Dedifferentiated amniotic fluid mesenchymal stem cell (primary cell): ENCODE measurements at regions not wholly inside any gene's neighbourhood (a gene's known extent, or its start where the extent isn't known, plus 50 kb on each side); places are given as distances from the start of the nearest gene placed in this dataset.
"Not testable (repeated sequence)": the region's sequence is repeated elsewhere in the genome, so short reads cannot be mapped to it uniquely, and the experiment has no call there.

Experiments used
- DNase-seq: peaks from one replicate; pipeline ENCODE4 v3.0.0-alpha.2; 2016; ENCODE audit errors: extremely low spot score

DNA sequence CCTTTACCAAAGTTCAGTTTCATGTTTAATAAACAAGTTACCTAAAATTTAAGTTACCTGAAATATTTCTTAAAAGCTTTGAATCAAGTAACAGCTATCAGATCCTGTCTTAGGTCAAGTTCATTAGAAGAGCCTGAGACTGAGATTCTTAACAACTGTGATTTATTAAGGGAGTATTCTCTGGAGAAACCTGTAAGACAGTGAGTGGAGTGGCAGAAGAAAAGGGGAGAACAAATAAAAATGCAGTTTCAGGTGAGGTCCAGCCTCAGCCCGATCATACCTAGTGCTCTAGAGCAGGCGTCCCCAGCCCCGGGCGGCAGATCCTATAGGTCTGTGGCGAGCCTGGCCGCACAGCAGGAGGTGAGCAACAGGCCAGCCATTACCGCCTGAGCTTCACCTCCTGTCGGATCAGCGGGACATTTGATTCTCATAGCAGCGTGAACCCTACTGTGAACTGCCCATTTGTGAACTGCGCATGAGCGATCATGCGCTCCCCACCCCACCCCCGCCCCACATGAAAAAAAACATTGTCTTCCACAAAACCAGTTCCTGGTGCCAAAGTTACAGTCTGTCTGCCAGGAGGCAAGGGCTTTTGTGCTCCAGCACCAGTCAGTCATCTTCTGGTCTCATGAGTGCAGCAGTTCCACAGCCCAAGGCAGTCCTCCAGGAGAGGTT lies 59.2 kb upstream of the ADGRB3 start:
- DNase-seq, result no peak

DNA sequence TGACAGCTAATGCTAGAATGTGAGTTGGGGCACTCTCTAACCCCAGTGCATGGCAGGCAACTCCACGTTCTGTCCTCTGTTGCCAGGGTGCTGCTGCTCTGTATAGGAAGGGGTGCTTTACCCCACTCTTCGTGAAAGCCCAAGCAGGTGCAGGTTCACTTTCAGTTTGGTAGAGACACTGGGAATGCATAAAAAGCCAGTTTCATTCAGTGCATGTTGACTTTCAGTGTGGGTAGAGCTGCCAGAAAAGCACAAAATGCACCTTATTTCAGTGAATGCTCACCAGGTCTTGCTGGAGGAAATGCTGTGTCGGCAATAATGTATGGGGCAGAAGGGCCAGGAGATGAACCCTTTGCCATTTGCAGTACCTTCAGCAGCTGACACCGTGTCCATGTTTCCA lies 62.1 kb upstream of the ADGRB3 start:
- DNase-seq, result no peak

DNA sequence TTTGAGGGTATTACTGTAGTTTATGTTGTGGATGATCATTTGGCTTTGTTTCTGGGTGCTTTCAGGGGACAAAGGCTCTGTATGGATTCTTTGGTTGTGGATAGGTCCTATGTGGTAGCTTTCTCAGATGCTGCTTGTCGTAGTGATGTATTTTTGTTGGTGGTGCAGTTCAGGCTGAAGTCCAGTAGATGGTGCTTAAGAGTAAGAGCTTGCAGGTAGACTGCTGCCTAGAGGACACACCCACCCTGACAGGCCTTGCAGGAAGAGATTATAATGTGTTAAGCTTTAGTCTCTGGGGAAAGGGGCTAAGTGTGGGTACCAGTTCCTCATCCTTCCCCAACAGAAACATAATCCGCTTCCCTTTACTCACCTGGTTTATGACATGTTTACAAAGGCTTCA lies 62.6 kb upstream of the ADGRB3 start:
- no peak for DNase-seq

DNA sequence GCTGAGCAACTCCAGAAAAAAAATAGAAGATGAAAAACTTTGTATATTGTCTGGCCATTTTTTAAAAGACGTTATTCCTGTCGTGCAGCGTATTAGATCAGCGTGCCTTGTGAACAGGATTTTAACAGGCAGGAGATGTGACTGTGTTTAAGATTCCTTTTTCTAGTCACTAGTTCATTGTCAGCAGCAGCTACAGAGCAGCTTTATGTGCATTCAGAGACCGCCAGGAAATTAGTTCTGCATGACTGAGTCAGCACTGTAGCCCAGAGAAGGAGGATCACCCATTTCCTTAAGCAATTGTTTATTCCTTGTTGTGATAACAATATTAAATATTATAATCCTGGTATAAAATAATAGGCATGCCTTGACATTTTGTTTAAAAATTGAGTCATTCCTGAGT lies 75.4 kb upstream of the ADGRB3 start:
- DNase-seq, result no peak

DNA sequence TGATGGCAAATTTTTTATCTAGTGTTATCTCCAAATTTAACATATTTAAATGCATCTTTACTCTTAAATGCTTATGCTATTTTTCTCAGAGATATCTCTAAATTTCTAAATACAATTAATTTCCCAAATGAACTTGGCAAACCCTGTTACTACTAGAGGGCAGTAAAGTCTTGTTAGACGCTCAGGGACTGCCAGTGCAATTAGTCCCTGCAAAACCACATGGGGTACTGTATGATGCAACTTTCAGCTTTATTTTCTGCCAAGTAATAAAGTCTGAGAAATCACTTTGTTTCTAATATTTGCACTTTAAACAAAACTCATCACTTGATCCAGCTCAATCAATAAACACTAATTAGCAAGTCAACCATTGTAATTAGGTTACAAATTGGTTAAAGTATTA lies 76.0 kb upstream of the ADGRB3 start:
- DNase-seq, result no peak

DNA sequence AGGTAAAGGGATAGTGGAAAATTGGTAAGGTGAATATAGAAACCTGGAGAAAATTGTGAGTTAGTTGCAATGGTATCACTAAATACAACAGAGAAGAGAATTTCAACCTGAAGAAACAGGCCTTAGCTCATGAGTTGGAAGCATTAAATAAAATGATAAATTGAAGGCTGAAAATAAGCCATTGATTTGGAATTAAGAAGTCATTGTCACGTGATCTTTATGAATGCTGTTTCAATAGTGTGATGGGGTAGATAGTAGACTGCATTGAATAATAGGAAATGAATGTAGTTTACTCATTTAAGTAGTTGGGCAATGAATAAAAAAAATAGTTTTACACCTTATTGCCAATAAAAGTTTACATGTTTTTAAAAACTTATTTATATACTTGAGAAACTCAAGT lies 88.5 kb upstream of the ADGRB3 start:
- no peak for DNase-seq

DNA sequence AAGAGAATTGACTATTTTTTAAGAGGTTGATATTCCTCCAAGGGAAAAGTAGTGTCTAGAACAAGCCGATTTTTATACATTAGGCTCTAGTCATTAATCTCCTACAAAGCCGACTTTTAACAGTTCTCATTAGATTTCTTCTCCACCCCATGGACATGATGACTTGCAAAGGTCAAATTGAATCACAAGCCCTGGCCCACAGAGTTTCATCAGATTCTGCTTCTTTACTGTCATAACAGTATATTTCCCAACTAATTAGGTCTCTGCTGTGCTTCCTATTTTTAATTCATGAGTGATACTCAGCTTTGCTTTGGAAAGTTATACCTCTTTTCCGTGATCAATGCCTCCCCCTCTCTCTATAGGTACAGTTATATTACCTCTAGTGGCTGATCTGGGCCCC lies 90.6 kb upstream of the ADGRB3 start:
- no peak for DNase-seq

DNA sequence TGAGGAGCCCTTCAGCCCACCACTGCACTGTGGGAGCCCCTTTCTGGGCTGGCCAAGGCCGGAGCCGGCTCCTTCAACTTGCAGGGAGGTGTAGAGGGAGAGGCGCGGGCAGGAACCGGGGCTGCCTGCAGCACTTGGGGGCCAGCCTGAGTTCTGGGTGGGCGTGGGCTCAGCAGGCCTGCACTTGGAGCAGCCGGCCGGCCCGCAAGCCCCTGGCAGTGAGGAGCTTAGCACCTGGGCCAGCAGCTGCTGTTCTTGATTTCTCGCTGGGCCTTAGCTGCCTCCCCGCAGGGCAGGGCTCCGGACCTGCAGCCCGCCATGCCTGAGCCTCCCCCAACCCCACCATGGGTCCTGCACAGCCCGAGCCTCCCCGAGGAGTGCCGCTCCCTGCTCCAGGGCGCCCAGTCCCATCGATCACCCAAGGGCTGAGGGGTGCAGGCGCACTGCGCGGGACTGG lies 101.7 kb upstream of the ADGRB3 start:
- DNase-seq, result no peak

DNA sequence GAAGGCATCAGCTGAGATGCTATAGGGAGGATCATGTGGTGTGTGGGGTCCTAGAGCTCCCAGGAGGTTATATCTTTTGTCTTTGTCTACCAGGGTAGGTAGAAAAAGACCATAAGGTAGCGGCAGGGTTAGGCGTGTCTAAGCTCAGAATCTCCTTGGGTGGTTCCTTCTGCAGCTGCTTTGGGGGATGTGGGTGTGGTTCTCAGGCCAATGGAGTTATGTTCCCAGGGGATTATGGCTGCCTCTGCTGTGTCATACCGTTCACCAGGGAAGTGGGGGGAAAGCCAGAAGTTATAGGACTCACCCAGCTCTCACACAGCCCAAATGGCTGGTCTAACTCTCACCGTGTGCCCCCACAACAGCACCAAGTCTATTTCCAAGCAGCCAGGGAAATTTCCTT lies 107.4 kb upstream of the ADGRB3 start:
- DNase-seq, result no peak

DNA sequence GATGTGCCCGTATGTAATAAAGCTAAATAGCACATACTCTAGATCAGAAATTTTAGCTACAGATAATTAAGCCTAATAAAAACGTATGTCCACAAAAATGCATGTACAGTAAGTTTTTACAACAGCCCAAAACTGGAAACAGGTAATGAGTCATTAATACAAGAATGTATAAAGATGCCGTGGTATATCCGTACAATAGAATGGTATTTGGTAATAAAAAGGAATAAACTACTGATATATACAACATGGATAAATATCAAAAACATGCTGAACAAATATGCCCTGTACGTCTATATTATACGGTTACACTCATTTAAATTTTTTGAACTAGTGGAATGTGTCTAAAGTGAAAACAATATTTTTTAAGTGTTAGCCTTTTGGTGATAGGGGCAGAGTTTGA lies 128.2 kb upstream of the ADGRB3 start:
- no peak for DNase-seq

DNA sequence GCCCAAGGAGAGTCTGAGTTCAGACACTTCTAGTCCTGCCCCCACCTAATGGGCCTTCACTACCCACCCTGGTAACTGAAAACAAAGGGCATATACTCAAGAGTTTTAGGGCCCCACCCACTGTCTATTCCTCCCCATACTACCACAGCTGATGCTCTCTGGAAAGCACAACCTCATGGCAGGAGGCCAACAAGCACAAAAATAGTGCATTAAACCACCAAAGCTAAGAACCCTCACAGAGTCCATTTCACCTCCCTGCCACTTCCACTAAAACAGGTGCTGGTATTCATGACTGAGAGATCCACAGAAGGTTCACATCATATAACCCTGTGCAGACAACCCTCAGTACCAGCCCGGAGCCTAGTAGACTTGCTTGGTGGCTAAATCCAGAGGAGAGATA lies 132.1 kb upstream of the ADGRB3 start:
- no peak for DNase-seq

DNA sequence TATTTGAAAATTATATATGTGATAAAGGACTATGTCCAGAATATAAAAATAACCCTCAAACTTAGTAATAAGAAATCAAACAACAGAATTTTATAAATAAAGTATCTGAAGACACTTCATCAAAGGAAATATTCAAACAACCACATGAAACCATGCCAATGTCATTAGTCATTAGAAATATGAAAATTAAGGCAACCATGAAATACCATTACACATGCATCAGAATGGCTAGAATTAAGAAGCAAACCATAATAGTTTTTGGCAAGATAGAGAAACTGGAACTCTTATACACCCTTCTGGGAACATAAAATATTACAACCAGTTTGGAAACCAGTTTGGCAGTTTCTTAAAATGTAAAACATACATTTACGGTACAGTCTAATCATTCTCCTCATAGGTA lies 137.2 kb upstream of the ADGRB3 start:
- no peak for DNase-seq

DNA sequence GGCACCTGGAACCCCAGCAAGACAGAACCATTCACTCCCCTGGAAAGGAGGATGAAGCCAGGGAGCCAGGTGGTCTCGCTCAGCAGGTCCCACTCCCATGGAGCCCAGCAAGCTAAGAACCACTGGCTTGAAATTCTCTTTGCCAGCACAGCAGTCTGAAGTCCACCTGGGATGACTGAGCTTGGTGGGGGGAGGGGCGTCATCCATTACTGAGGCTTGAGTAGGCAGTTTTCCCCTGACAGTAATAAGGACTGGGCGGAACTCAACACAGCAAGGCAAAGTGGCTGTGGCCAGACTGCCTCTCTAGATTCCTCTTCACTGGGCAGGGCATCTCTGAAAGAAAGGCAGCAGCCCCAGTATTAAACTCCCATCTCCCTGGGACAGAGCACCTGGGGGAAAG lies 140.2 kb upstream of the ADGRB3 start:
- DNase-seq, result not testable (repeated sequence)

DNA sequence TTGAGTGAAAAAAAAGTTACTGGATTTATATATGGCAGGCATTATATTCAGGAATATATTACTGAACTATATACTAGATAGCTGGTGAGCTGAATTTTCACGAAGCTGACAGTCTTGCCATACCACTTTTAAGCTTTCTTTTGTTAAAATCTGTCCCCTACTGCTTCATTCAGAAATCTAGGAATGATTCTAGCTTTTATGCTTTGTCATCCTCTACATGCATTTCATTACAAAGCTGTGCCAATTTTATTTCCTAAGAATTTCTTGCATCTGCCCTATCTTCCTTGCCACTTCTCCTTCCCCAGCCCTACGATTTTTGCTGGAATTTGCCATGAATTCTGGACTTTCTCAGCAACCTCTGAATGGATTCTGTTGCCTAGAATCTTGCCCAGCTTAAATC lies 158.5 kb upstream of the ADGRB3 start:
- no peak for DNase-seq

DNA sequence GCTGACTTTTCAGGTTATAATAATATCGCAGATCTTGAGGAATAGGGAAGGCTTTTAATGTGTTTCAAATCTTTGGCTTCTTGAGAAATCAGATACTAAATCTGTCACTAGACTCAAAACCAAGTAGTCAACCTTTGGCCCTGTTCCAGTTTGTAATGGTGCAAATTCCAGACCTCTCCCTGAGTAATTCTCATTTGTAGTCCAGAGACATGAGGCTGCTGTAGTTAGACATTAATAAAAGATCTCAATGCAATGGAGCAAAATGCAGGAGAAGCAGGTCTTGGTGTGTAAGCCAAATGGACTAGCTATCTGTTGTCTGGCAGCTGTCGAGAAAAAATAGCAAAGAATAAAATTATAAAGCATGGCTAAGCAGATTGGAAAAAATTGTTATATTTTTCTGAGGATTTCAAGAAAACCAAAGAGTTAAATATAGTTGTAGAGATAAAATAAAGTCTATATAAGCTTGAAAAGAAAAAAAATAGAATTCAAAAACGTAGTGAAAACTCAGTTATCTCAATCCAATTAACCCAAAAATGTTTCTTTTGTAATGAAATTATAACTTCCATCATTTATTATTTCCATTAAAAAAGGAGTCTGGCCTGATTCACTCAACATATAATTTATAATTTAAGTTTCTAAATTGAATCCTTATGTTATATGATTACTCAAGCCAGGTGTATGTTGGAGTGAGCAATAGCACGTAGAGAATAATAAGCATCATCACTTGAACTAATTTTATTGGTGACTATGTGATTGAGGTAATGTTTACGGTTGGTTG lies 161.5 kb upstream of the ADGRB3 start:
- no peak for DNase-seq

DNA sequence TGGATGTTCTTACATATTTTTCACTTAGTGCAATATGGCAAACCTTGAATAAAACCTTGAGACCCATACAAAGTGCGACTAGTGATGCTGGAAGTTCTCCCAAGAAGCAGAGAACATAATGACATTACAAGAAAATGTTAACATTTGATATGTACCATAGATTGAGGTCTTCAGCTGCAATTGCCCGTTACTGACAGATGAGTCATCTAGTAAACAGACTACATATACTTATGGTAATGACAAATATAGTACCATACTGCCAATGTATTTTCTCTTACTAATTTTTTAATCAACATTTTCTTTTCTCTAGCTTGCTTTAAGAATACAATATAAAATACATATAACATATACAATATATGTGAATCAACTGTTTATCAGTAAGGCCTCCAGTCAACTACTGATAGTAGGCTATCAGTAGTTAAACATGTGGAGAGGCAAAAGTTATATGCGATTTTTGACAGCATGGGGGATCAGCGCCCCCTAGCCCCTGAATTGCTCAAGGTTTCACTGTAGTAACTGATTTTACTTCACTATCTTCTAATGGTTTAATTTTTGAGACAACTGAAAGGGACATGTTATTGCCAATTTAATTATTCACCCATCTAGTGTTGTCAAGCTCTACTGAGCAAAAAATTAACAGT lies 166.7 kb upstream of the ADGRB3 start:
- no peak for DNase-seq

DNA sequence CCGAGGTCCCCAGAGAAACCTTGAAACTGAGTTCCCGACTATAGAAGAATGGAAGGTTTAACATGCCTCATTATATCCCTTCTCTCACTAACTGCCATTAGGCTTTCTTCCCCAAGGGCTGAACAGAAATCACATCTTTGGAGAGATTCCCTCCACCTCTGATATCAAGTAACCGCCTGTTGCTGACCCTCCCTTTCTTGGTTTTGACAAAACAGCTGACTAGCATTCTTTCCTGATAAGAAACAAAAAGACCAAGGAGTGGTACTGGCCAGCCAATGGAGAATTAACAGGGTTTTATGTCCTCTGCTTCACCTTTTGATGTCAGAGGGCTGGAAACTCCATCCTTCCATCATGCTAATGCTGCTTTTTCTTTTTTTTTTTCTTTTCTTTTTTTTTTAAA lies 176.6 kb upstream of the ADGRB3 start:
- DNase-seq, result no peak

DNA sequence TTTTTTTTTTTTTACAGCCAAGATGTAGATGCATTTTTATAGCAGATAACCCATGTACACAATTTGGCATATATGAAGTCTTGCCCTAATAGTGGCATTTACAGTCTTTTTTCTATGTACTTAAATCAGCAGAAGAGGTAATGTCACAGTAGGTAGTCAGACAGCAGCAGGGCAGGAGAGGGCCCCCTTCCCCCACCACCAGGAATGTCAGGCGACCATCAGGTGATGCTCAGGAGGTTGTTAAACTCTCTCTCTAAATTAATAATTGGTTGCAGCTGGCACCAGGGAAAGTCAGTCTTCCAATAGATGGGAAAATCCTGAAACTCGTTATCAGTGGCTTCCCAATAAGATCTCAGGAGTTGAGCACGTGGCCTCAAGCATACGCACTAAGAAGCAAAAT lies 188.0 kb upstream of the ADGRB3 start:
- no peak for DNase-seq

DNA sequence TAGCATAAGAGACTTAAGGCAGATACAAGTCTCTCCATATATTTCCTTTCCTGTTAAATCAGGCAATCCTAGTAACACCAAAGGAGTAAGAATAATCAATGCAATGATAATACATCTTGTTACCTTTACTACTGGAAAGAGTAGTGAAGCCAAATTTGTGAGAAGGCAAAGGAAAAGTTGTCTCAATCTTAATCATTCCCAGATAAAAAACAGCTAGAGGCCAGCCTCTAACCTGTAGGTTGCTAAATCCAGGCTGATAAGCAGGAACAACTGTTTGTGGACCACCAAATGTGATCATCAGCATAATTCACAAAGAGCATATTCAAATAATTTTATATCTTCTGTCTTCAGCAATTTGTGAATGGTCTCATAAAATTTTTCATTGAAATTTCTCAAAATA lies 189.2 kb upstream of the ADGRB3 start:
- no peak for DNase-seq

DNA sequence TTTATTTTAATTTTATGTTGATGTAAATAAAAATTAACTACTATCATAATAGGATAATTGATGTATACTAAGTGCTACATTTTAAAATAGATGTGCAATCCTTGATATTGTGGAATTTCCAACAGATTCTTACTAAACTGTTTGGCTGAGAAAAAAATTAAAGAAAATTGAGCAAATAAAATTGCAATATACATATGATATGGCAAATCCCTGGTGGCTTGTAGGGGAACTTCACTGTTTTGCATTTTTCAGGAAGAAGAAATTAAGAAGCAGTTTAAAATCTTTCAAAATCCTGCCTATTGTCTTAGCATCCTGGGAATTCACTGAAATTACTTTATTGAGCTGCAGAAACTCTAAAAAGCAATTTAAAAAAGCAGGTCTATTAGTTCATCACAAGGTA lies 191.4 kb upstream of the ADGRB3 start:
- no peak for DNase-seq

DNA sequence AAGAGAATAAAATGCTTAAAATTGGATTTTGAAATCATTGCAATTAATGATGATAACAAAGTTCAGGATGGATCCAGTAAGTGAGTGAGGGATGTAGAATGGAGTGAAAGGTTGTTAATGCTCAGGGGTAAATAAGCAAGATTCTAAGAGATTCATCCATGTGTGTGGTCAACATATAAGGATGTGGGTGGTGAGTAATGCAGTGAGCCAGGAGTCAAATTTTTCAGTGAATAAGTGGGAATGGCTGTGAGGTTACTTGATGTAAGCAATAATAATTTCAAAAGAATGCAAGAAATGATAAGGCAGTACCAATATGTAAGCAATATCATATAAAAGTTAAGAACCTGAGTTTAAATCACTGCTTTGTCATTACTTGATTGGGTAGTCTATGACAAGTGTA lies 207.5 kb upstream of the ADGRB3 start:
- no peak for DNase-seq

DNA sequence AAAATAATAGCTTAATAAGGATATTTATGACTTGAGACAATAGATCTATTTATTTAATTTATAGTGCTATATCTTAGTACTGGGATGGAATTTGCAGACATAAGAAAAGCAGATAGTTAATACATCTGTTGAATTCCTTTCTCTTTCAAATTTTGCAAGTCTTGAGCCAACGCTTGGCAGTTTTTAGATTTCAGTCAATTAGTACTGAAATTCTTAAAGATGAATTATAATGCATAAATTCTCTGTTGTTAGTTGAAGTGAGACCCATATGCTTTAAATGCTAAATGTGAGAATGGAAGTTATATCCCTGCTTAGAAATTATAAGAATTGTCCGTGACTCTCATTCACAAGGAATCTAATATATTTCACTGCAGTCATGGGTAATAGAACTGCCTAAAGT lies 225.1 kb upstream of the ADGRB3 start:
- DNase-seq, result no peak

DNA sequence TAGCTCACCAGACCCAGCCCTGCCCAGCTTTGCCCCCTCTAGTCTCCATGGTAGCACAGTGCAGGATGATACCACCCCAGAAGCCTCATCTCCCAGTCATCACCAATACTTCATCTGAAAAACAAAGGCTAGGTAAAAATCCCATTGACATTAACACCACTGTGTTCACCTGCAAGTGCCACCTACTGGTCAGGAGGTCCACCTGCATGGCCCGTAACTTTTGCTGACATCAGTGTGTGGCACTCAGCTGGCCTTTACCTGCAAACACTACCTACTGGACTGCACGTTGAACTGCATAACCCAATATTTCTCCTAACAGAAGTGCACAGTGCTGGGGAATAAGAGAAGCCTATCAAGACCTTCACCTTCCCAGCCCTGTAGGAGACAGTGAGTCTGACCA lies 234.7 kb upstream of the ADGRB3 start:
- no peak for DNase-seq
